Cardiac muscle cell (in vitro differentiated cells and primary cell): ENCODE measurements at regions not wholly inside any gene's neighbourhood (a gene's known extent, or its start where the extent isn't known, plus 50 kb on each side); places are given as distances from the start of the nearest gene placed in this dataset.

Experiments
- DNase-seq, 2 donors: peaks; one replicate each; pipeline versions ENCODE4 v3.0.0 to v3.0.0-alpha.2; 2010 to 2017; ENCODE audit warnings: low read depth in 1 of 2, low spot score in 1 of 2
- H3K27ac ChIP-seq: fragments of 200-600 bp; sonication (generic); 2 replicates; pipeline ENCODE4 v1.5.1; 2016
- H3K27me3 ChIP-seq: fragments of 200-600 bp; sonication (generic); 2 replicates; pipeline ENCODE4 v1.6.0; 2016; ENCODE audit warnings: control low read depth
- H3K36me3 ChIP-seq: fragments of 200-600 bp; sonication (generic); 2 replicates; pipeline ENCODE4 v1.5.1; 2016; ENCODE audit warnings: control low read depth
- H3K4me1 ChIP-seq: fragments of 200-600 bp; sonication (generic); 2 replicates; pipeline ENCODE4 v1.8.1; 2017; ENCODE audit warnings: low read depth, mild to moderate bottlenecking, mixed run types
- H3K4me3 ChIP-seq: fragments of 200-600 bp; sonication (generic); 2 replicates; pipeline ENCODE4 v1.5.1; 2016; ENCODE audit warnings: mild to moderate bottlenecking
- H3K9me3 ChIP-seq: fragments of 200-600 bp; sonication (generic); 2 replicates; pipeline ENCODE4 v1.5.1; 2017; ENCODE audit warnings: low read depth, mild to moderate bottlenecking, control low read depth
- TF ChIP-seq, protein P1 (sequence below): IDR thresholded peaks from 2 replicates; pipeline ENCODE4 v1.5.1; 2012; ENCODE audit warnings: low read depth, mild to moderate bottlenecking, low read length

- TF ChIP-seq, protein P1, sequence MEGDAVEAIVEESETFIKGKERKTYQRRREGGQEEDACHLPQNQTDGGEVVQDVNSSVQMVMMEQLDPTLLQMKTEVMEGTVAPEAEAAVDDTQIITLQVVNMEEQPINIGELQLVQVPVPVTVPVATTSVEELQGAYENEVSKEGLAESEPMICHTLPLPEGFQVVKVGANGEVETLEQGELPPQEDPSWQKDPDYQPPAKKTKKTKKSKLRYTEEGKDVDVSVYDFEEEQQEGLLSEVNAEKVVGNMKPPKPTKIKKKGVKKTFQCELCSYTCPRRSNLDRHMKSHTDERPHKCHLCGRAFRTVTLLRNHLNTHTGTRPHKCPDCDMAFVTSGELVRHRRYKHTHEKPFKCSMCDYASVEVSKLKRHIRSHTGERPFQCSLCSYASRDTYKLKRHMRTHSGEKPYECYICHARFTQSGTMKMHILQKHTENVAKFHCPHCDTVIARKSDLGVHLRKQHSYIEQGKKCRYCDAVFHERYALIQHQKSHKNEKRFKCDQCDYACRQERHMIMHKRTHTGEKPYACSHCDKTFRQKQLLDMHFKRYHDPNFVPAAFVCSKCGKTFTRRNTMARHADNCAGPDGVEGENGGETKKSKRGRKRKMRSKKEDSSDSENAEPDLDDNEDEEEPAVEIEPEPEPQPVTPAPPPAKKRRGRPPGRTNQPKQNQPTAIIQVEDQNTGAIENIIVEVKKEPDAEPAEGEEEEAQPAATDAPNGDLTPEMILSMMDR = no peak
- Histone ChIP-seq H3K27me3 (no peaks in the 10 kb centered on the region), H3K9me3 (no peaks in the 10 kb centered on the region), H3K36me3 (no peaks in the 10 kb centered on the region), H3K27ac (no peak overlapping the region), H3K4me1 (no peaks in the 10 kb centered on the region), H3K4me3 (no peak overlapping the region)
- DNase-seq = no peak
Measured at GRCh38 chr2:114201781-114202180, 240.7 kb upstream of the DPP10 start.

DNA sequence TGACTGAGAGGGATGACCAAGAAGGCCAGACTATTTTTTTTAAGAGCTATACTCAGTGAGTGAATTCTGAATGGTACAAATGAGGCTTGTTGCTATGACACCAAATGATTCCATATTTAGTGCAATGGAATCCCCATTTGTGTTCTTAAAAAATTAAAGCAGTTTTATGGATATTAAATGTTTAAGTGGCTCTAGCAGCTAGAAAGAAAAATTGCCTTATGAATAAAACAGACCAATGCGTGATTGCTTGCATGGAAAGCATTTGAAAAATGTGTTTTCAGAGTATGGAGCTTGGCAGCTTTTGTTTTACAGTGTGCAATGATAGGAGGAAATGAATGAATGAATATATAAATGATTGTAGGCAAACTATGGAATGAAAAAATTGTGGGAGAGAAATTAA lies 238.8 kb upstream of the DPP10 start:
- H3K36me3 ChIP-seq = no peaks in the 10 kb centered on the region
- H3K9me3 ChIP-seq = no peaks in the 10 kb centered on the region
- H3K27ac ChIP-seq = no peak overlapping the region
- H3K4me1 ChIP-seq = no peaks in the 10 kb centered on the region
- H3K4me3 ChIP-seq = no peak overlapping the region
- no peak for DNase-seq
- H3K27me3 ChIP-seq = no peaks in the 10 kb centered on the region
- TF ChIP-seq, protein P1 = no peak

GRCh38 chr2:114213808-114214207 lies 228.6 kb upstream of the DPP10 start:
- H3K9me3 ChIP-seq = no peaks in the 10 kb centered on the region
- H3K27ac ChIP-seq = no peak overlapping the region
- no peaks in the 10 kb centered on the region for H3K36me3 ChIP-seq
- H3K4me1 ChIP-seq = no peaks in the 10 kb centered on the region
- DNase-seq = no peak
- H3K4me3 ChIP-seq = no peak overlapping the region
- TF ChIP-seq, protein P1 = no peak
- H3K27me3 ChIP-seq = no peaks in the 10 kb centered on the region

DNA sequence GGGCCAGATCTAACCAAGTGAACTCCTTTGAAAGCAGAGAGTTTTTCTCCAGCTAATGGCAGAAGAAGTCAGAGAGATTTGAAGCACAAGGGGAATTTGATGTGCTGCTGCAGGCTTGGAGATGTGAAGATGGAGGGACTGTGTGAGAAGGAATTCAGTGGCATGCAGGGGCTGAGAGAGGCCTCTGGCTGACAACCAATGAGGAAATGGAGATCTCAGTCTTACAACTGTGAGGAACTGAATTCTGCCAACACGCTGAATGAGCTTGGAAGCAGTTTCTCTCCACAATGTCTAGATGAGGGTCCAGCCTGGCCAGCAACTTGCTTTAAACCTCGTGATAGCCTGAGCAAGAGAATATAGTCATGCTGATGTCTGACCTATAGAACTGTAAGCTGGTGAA lies 224.1 kb upstream of the DPP10 start:
- DNase-seq = no peak
- H3K9me3 ChIP-seq = no peaks in the 10 kb centered on the region
- TF ChIP-seq, protein P1 = no peak
- H3K27me3 ChIP-seq = no peaks in the 10 kb centered on the region
- no peak overlapping the region for H3K4me3 ChIP-seq
- H3K4me1 ChIP-seq = no peaks in the 10 kb centered on the region
- H3K36me3 ChIP-seq = no peaks in the 10 kb centered on the region
- H3K27ac ChIP-seq = no peak overlapping the region

DNA sequence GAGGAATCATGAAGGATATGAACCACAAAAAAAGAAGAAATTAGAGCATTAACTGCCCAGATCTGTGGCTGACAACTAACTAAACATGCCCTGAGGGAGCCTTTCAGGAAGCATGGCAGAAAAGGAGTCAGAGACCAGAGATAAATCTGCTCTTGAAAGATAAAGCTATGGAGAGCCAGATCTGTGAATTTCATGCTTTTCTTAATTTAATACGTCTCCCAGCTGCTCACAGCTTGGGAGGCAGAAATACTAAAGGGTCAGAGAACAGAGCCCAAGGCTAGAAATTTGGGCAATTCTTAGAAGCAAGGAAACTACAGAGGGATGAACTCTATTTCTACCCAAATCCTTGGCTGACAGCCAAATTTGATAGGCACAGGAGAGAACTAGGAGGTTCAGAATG lies 223.0 kb upstream of the DPP10 start:
- no peak overlapping the region for H3K4me3 ChIP-seq
- H3K36me3 ChIP-seq = no peaks in the 10 kb centered on the region
- no peak for DNase-seq
- no peaks in the 10 kb centered on the region for H3K9me3 ChIP-seq
- no peak overlapping the region for H3K27ac ChIP-seq
- H3K27me3 ChIP-seq = no peaks in the 10 kb centered on the region
- no peaks in the 10 kb centered on the region for H3K4me1 ChIP-seq
- TF ChIP-seq, protein P1 = no peak

- DNase-seq = no peak
- no peaks in the 10 kb centered on the region for H3K9me3 ChIP-seq
- no peaks in the 10 kb centered on the region for H3K4me1 ChIP-seq
- TF ChIP-seq, protein P1 = no peak
- no peak overlapping the region for H3K4me3 ChIP-seq
- H3K27ac ChIP-seq = no peak overlapping the region
- H3K27me3 ChIP-seq = no peaks in the 10 kb centered on the region
- no peaks in the 10 kb centered on the region for H3K36me3 ChIP-seq
Measured at GRCh38 chr2:114222344-114222743, 220.1 kb upstream of the DPP10 start.
